Kidney glomerular epithelial cell (primary cell): ENCODE measurements at regions not wholly inside any gene's neighbourhood (a gene's known extent, or its start where the extent isn't known, plus 50 kb on each side); places are given as distances from the start of the nearest gene placed in this dataset.
A peak's percentile ranks its signal among the peaks of the same experiment; 100 is the strongest.

Experiments used
- DNase-seq: peaks from one replicate; lab custom pipeline; 2025; lab: John Stamatoyannopoulos, UW

- peak; percentile 86 for DNase-seq
Measured at GRCh38 chr3:46089237-46090011, 62.1 kb upstream of the XCR1 start.

- DNase-seq, result peak; percentile 11
Measured at GRCh38 chr3:46087871-46088270, 60.6 kb upstream of the XCR1 start.

- DNase-seq, result no peak
Measured at GRCh38 chr3:46086986-46087385, 59.7 kb upstream of the XCR1 start.

- no peak for DNase-seq
Measured at GRCh38 chr3:46086083-46086437, 58.8 kb upstream of the XCR1 start.

GRCh38 chr3:46085421-46086082, 58.3 kb upstream of the XCR1 start:
- no peak for DNase-seq

- DNase-seq, result no peak
Measured at GRCh38 chr3:46083956-46084355, 56.7 kb upstream of the XCR1 start.

- no peak for DNase-seq
Measured at GRCh38 chr3:46082849-46083248, 55.6 kb upstream of the XCR1 start.

GRCh38 chr3:46082021-46082420, 54.7 kb upstream of the XCR1 start:
- DNase-seq, result no peak

GRCh38 chr3:46080969-46081345, 53.7 kb upstream of the XCR1 start:
- DNase-seq, result no peak

GRCh38 chr3:46080124-46080968, 53.1 kb upstream of the XCR1 start:
- no peak for DNase-seq

GRCh38 chr3:46078712-46079400, 51.6 kb upstream of the XCR1 start:
- peak; percentile 81 for DNase-seq
